GM18505 (cell line): ENCODE measurements at regions not wholly inside any gene's neighbourhood (a gene's known extent, or its start where the extent isn't known, plus 50 kb on each side); places are given as distances from the start of the nearest gene placed in this dataset.

ENCODE experiments used
- ATAC-seq: cut with Tn5 transposase; IDR thresholded peaks from one replicate; pipeline ENCODE4 v1.9.1; 2021; ENCODE audit not compliant: unreplicated experiment
- POLR2A ChIP-seq: IDR thresholded peaks from 4 replicates; pipeline ENCODE4 v1.6.1; 2011; ENCODE audit warnings: borderline replicate concordance; ENCODE audit not compliant: insufficient read depth, insufficient read length; ENCODE audit errors: extremely low read depth

DNA sequence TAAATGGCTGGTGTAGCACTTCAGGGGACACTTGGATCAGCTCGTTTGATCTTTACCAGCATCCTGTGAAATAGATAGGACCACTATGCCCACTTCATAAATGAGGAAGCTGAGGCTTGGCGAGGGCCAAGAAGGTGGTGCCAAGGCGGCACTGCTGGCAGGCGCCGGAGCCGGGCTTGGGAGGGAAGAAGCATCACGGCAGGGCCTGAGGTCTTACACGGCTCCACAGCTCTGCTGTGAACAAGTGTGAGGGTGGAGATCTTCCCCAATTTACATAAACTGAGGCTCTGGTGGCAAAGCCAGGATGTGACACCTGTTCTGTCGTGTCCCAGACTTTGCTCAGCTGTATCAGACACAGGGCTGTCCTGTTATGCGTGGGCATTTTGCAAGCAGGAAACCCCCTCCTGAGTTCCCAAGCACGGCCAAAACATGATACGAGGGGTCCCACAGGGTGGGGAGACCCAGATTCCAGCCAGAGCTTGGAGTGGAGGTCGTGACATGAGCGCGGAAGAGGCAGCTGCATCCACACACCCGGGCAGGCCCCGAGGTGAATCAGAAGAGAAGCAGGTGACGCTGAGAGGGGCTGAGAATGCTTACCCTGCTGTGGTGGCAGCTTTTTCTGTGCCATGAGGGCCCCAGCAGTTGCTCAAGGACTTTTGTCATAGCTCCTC, 117.5 kb upstream of the BOD1 start:
- peak; percentile 50 for TF ChIP-seq POLR2A
- ATAC-seq = peak; percentile 45

DNA sequence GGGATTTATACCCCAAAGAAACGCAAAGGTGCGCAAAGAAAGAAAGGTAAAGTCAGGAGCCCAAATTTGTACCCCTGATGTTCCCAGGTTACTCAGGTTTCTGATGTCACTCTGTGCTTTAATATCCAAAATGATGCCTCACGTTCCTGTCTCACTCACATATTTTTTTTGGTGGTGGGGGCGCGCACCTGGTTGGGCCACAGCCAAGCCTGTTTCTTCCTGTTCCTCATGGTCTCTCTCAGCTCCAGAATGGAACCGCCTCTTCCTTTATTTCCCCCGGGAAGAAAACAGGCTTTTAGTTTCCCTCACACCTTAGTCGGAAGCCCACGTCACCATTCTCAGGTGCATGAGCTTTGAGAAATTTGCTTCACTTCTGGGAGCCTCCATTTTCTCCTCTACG, 118.3 kb upstream of the BOD1 start:
- no peak for ATAC-seq

DNA sequence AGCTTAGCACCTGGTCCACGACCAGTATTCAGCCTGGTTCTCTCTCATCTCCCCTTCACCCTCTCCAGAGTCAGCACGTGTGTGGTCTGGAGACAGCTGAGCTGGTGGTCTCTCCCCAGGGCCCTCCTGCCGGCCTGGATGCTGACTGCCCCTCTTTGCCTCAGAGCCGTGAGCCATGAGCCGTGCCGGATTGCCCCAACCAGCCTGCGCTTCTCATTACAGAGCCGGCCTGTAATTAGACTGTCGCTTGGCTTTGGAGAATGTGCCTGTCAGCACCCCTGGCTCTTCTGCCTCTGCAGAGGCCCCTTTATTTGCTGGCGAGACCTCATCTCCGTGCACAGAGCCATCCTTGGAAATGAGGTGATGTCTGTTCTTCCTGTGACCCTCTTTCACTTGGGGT, 118.7 kb upstream of the BOD1 start:
- TF ChIP-seq POLR2A = no peak
- ATAC-seq = no peak

More for the DNA sequence above, 118.3 kb upstream of the BOD1 start:
- no peak for TF ChIP-seq POLR2A

DNA sequence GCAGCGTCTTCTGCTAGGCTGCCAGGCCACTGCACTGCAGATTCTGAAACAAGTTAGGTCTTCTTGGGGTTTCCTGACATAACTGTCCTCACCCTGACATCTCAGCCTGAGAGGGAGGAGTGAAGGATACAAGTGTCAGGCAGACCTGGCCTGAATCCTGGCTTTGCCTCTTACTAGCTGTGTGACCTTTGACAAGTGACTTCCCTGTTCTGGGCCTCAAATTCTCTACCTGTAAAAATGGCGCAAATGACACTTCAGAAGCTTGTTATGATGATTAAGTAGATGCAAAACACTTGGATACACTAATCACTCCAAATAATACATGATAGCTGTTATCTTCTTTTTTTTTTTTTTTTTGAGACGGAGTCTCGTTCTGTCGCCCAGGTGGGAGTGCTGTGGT, 119.2 kb upstream of the BOD1 start:
- ATAC-seq = no peak
- no peak for TF ChIP-seq POLR2A

DNA sequence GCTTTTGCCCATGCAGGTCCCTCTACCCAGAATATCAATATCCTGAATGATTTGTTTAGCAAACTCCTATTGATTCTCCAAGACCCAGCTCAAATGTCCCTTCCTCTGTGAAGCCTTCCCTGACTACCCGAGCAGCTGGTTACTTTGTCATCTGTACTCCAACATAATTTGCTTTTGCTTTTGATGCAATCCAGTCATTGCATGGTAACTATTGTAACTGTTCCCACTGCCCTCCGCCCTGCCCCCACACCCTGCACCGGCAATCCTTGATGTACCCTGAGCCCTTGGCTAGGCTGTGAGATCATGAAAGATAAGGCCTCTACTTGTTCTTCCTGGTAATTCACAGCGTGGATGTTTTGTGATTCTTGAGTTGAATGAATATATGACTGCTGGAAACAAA, 119.9 kb upstream of the BOD1 start:
- no peak for ATAC-seq
- no peak for TF ChIP-seq POLR2A

DNA sequence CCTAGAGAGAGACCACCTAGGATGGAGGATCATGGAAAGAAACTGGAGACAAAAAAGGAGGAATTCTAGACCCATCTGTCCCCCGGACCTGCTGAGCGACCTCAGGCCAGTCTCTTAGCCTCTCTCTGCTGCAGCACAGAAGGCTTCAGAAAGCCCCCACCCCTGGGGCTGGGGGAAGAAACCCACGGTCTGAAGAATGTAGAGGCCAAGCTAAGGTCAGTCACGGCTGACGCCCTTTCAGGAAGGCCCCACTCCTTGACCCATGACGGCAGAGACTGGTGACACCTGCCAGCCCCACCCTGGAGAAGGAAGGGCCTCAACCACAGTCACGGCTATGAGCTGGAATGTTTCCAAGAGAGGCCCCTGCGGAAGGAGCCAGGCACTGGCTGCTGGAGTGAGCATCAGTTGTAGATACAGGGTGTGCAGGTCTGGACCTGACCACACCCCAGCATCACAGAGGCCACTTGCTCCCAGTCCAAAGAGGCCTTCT, 120.5 kb upstream of the BOD1 start:
- peak; percentile 60 for ATAC-seq
- peak; percentile 44 for TF ChIP-seq POLR2A

DNA sequence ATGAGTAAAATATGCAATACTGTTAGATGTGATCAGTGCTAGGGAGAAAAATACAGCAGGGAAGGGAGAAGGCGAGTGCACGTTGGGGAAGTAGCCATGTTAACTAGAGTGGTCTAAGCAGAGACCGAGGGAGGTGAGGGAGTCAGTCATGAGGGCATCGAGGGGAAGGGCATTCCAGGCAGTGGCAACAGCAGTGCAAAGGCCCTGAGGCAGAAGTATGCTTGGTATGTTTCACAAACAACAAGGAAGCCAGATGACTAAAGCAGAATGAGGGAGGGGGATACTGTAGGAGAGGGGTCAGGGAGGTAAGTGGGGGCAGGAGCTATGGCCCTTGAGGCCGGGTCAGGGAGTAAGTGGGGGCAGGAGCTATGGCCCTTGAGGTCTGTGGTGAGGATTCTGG, 123.3 kb upstream of the BOD1 start:
- ATAC-seq = no peak
- TF ChIP-seq POLR2A = no peak

DNA sequence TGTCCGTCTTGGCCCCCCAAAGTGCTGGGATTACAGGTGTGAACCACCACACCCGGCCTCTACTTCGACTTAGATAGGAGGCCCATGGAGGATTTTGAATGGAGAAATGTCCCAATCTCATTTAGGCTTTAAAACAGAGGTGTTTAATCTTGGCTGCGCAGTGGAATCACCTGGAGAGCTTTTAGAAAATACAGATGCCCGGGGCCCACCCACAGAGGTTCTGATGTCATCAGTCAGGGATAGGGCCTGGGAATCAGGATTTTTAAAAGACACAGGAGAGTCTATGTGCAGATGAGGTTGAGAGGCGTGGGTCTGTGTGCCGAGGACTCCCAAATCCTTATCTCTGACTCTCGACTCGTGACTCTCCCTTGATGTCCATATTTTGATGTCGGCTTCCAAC, 124.0 kb upstream of the BOD1 start:
- no peak for TF ChIP-seq POLR2A

DNA sequence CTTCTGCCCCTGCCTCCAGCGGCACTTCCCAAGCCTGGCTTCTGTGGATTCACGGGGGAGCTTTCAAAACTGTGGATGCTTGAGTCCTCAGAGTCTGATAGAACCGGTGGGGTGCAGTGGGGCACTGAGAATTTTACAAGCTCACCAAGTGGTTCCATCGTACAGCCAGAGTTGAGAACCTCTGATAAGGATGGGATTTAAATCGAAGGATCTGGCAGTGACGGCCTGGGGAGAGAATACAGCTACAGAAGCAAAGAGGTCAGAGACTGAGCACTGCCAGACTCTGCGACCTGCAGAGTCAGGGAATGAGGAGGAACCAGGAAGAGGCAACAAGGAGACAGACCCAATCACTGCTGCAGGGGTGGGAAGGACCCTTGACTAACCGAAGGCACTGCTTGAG, 124.6 kb upstream of the BOD1 start:
- TF ChIP-seq POLR2A = no peak
- no peak for ATAC-seq

More for the DNA sequence above, 124.0 kb upstream of the BOD1 start:
- ATAC-seq = no peak

DNA sequence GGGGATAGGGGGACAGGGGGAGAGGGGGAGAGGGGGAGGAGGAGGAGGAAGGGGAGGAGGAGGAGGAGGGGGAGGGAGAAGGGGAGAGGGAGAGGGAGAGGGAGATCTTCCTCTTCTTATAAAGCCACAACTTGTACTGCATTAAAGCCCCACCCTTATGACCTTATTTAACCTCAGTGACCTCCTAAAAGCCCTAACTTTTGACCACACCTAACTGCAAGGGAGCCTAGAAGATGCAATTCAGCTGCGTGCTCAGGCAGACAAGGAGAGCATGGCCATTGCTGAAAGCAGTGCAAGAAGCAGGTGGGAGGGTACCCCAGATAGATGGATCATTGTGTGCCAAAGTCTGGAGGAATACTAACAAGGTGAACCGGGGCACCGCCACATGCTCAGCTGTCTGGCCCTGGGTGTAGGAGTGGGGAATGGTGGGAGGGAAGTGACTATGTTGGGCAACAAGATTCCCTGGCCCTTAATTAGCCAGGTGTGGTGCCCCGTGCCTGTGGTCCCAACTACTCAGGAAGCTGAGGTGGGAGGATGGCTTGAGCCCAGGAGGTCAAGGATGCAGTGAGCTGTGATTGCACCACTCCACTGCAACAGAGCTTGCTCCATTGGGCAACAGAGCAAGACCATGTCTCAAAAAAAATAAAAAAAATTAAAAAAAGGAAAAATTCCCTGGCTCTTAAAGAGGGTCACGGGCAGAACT, 125.4 kb upstream of the BOD1 start:
- no peak for TF ChIP-seq POLR2A
- ATAC-seq = peak; percentile 6

DNA sequence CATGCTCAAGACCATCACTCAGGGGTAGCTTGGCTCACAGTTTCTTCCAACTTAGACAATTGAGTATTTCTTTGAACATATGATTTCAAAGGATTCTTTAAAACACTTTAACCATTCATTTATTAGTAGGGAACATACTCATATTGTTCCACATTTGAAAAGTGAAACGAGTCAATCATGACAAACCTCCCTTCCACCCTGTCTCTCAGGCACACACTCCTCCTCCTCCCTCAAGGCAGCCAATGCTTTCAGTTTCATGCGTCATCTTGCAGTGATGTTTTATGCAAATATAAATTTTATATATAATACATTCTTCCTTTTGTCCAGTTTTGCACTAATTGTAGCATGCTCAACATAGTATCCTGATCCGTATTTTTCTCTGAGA, 126.0 kb upstream of the BOD1 start:
- no peak for TF ChIP-seq POLR2A
- ATAC-seq = peak; percentile 58

DNA sequence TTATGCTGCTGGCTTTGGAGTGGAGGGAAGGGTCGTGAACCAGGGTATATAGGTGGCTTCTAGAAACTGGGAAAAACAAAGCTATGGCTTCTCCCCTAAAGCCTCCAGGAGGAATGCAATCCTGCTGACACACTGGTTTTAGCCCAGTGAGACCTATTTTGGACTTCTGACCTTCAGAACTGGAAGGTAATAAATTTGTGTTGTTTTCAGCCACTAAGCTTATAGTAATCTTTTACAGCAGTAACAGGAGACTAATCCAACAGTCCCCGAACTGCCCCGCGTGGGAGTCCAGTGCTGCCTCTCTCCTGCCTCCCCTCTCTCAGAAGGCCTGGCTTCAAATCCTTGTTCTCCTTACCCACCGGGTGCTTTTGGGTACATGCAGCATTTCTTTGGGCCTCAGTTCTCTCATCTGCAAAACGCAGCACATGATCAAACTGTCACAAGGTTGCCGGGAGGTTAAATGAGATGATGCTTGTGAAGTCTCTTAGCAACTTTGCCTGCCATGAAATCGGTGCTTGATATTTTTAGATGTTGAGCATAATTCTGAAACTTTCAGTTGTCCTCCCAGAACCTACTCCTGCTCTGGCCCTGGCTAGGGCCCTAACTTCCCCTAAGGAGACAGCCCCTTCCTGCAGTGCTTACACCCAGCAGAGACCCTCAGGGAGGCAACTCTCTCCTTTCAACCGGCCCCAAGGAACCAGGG, 127.3 kb upstream of the BOD1 start:
- no peak for ATAC-seq
- TF ChIP-seq POLR2A = no peak

DNA sequence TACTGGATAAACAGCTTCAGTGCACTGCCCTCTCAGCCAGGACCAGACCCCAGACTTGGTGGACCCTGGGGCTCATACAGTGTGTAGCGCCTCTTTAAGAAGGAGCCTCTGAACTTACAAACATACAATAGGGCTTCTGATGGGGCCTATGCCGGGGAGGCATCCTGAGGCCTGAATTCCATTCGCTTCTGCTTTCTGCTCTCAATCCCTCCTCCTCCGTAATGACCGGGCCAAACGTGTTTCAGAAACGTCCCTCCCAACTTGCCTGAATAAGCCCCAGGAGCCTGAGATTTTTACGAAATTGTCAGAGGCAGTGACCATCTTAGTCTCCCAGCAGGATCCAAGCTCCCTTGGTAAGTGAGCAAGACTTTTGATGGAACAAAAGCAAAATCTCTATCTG, 128.1 kb upstream of the BOD1 start:
- ATAC-seq = no peak
- no peak for TF ChIP-seq POLR2A

DNA sequence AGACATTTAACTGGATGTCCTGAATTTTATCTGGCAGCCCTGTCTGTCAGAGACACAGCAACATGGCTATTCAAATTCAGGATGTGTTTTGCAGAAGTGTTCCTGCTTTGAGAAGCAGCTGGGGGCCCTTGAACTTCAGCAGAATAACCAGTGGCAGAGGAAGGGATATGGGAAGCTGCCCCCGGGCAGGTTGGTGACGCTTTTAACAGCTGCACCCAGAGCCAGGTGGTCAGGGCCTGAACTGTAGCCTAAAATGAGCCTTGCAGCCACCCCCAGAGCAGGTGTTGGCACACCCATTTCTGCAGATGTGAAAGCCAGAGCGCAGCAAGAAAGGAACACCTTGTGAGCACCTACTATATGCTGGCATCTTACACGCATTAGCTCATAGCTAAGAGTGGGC, 128.7 kb upstream of the BOD1 start:
- no peak for ATAC-seq
- TF ChIP-seq POLR2A = no peak
